HCT116 (cell line): ENCODE measurements at regions not wholly inside any gene's neighbourhood (a gene's known extent, or its start where the extent isn't known, plus 50 kb on each side); places are given as distances from the start of the nearest gene placed in this dataset.

Source experiments
- CTCF ChIP-seq, 3 experiments: fragments of 200-600 bp in 1 of 3; sonication (generic) in 1 of 3; IDR thresholded peaks in 2 of 3; conservative IDR thresholded peaks in 1 of 3; 2 replicates each; pipeline ENCODE4 v1.5.1; 2012 to 2017; ENCODE audit warnings: low read depth in 2 of 3, low read length in 2 of 3, antibody characterized with exemption in 1 of 3, borderline replicate concordance in 1 of 3, control low read depth in 1 of 3, mild to moderate bottlenecking in 1 of 3, mixed read lengths in 1 of 3, mixed run types in 1 of 3, moderate library complexity in 1 of 3; ENCODE audit not compliant: insufficient read depth in 1 of 3
- EGR1 ChIP-seq: IDR thresholded peaks from 2 replicates; pipeline ENCODE4 v1.6.1; 2012; ENCODE audit warnings: low read depth
- EZH2 ChIP-seq: fragments of 200-600 bp; sonication (generic); IDR thresholded peaks from 2 replicates; pipeline ENCODE4 v1.6.1; 2017; ENCODE audit warnings: antibody characterized with exemption, mixed run types
- MAX ChIP-seq: IDR thresholded peaks from 2 replicates; pipeline ENCODE4 v1.6.1; 2012
- POLR2A ChIP-seq: IDR thresholded peaks from 2 replicates; pipeline ENCODE4 v1.7.0; 2011; ENCODE audit warnings: borderline replicate concordance; ENCODE audit not compliant: insufficient read depth, insufficient read length; ENCODE audit errors: extremely low read depth
- POLR2AphosphoS5 ChIP-seq: IDR thresholded peaks from 2 replicates; pipeline ENCODE4 v1.6.1; 2011; ENCODE audit warnings: mild to moderate bottlenecking, low read depth, low read length, moderate library complexity
- RAD21 ChIP-seq: IDR thresholded peaks from 2 replicates; pipeline ENCODE4 v1.6.1; 2012; ENCODE audit warnings: low read depth, mild to moderate bottlenecking
- REST ChIP-seq: IDR thresholded peaks from 2 replicates; pipeline ENCODE4 v1.6.1; 2012; ENCODE audit warnings: low read depth
- SRF ChIP-seq: IDR thresholded peaks from 2 replicates; pipeline ENCODE4 v1.6.1; 2012; ENCODE audit warnings: low read depth
- TCF7L2 ChIP-seq: IDR thresholded peaks from 2 replicates; pipeline ENCODE4 v1.7.0; 2011; ENCODE audit warnings: borderline replicate concordance, inconsistent platforms; ENCODE audit not compliant: insufficient read depth, insufficient read length; ENCODE audit errors: extremely low read depth
- YY1 ChIP-seq: IDR thresholded peaks from 2 replicates; pipeline ENCODE4 v1.6.1; 2011; ENCODE audit warnings: low read length, low read depth, moderate library complexity, mild to moderate bottlenecking; ENCODE audit not compliant: insufficient replicate concordance; ENCODE audit errors: extremely low read depth
- ZFX ChIP-seq: fragments of 450-650 bp; IDR thresholded peaks from 2 replicates; pipeline ENCODE4 v1.6.1; 2017
- ZNF274 ChIP-seq: fragments of 200-500 bp; sonication (Bioruptor generic); IDR thresholded peaks from 2 replicates; pipeline ENCODE4 v1.6.1; 2014; ENCODE audit warnings: mild to moderate bottlenecking, low read depth, low read length, inconsistent platforms

GRCh38 chr16:85451641-85452363 is 161.3 kb upstream of the GSE1 start:
- TF ChIP-seq CTCF (IDR thresholded peaks at IDR 0.05 in 2 of 3, conservative IDR thresholded peaks at IDR 0.05 in 1 of 3; ENCODE audit: borderline replicate concordance in 1 of 3, insufficient read depth in 1 of 3, low read depth in 2 of 3, low read length in 2 of 3) (no peak), POLR2AphosphoS5 (no peak), EGR1 (no peak), MAX (no peak), POLR2A (no peak), REST (no peak), YY1 (no peak), RAD21 (no peak), SRF (no peak), ZFX (no peak), EZH2 (no peak), ZNF274 (no peak), TCF7L2 (no peak)
